NCI-H2029 treated with DMSO at 0.1 percent for 48 hours (cell line): ENCODE measurements at regions not wholly inside any gene's neighbourhood (a gene's known extent, or its start where the extent isn't known, plus 50 kb on each side); places are given as distances from the start of the nearest gene placed in this dataset.
"Not testable (repeated sequence)": the region's sequence is repeated elsewhere in the genome, so short reads cannot be mapped to it uniquely, and the experiment has no call there.

Experiments
- DNase-seq: peaks from one replicate; lab custom pipeline; 2025; lab: John Stamatoyannopoulos, UW

GRCh38 chr4:128688846-128689437 lies 120.6 kb upstream of the JADE1 start:
- DNase-seq, result no peak

- no peak for DNase-seq
Observed at GRCh38 chr4:128688033-128688721, 121.3 kb upstream of the JADE1 start.

GRCh38 chr4:128686810-128687209 lies 122.7 kb upstream of the JADE1 start:
- DNase-seq, result no peak

- DNase-seq, result no peak
Observed at GRCh38 chr4:128686032-128686465, 123.5 kb upstream of the JADE1 start.

- no peak for DNase-seq
Observed at GRCh38 chr4:128684016-128684415, 125.5 kb upstream of the JADE1 start.

- DNase-seq, result no peak
Observed at GRCh38 chr4:128682942-128683666, 126.4 kb upstream of the JADE1 start.

- no peak for DNase-seq
Observed at GRCh38 chr4:128676095-128676494, 133.4 kb upstream of the JADE1 start.

GRCh38 chr4:128675083-128675482 lies 134.4 kb upstream of the JADE1 start:
- DNase-seq, result no peak

GRCh38 chr4:128673159-128673558 lies 136.3 kb upstream of the JADE1 start:
- not testable (repeated sequence) for DNase-seq

GRCh38 chr4:128672596-128672995 lies 136.9 kb upstream of the JADE1 start:
- DNase-seq, result not testable (repeated sequence)

GRCh38 chr4:128670513-128670912 lies 139.0 kb upstream of the JADE1 start:
- DNase-seq, result no peak

GRCh38 chr4:128668566-128668965 lies 140.9 kb upstream of the JADE1 start:
- no peak for DNase-seq

- DNase-seq, result no peak
Observed at GRCh38 chr4:128665514-128665913, 144.0 kb upstream of the JADE1 start.

GRCh38 chr4:128663325-128663724 lies 146.2 kb upstream of the JADE1 start:
- DNase-seq, result peak; percentile 13

- DNase-seq, result no peak
Observed at GRCh38 chr4:128661479-128661878, 148.0 kb upstream of the JADE1 start.

- no peak for DNase-seq
Observed at GRCh38 chr4:128660361-128661215, 148.9 kb upstream of the JADE1 start.

- DNase-seq, result no peak
Observed at GRCh38 chr4:128658214-128658631, 151.3 kb upstream of the JADE1 start.

GRCh38 chr4:128657638-128658037 lies 151.9 kb upstream of the JADE1 start:
- no peak for DNase-seq

- DNase-seq, result no peak
Observed at GRCh38 chr4:128654465-128654864, 155.0 kb upstream of the JADE1 start.

- DNase-seq, result peak; percentile 52
Observed at GRCh38 chr4:128653527-128654444, 155.7 kb upstream of the JADE1 start.

- DNase-seq, result no peak
Observed at GRCh38 chr4:128649575-128650205, 159.8 kb upstream of the JADE1 start.
